A549 (cell line): ENCODE measurements at regions not wholly inside any gene's neighbourhood (a gene's known extent, or its start where the extent isn't known, plus 50 kb on each side); places are given as distances from the start of the nearest gene placed in this dataset.

Experiments used
- ATAC-seq, 2 experiments: fragments of 200-7000 bp in 1 of 2; fragments of >200 bp in 1 of 2; cut with Nextera tagmentation in 1 of 2; cut with Tn5 transposase in 1 of 2; 3 replicates each; pipeline versions ENCODE4 v1.8.0 to v1.9.1; 2018 to 2020; ENCODE audit warnings: mild to moderate bottlenecking in 1 of 2, moderate library complexity in 1 of 2
- CTCF ChIA-PET: fragments of 300-600 bp; sonication (Branson Sonifier 250); formaldehyde crosslinking; extraction: SDS; loops from one replicate; lab custom pipeline; 2021; ENCODE audit warnings: antibody characterized with exemption, inconsistent platforms; lab: Yijun Ruan, JAX
- POLR2A ChIA-PET: fragments of 350-600 bp; formaldehyde crosslinking; extraction: SDS; loops from one replicate; lab custom pipeline; 2021; ENCODE audit warnings: antibody characterized with exemption, inconsistent platforms; lab: Yijun Ruan, JAX
- DNase-seq, 2 experiments: peaks; one replicate each; pipeline versions ENCODE4 v3.0.0 to v3.0.0-alpha.2; 2011 to 2016; ENCODE audit warnings: low read depth in 1 of 2, low spot score in 1 of 2
- FAIRE-seq: peaks from 2 replicates; lab custom pipeline; 2011; peaks lifted over from hg19 to GRCh38; lab: Jason Lieb, UNC
- H3K27ac ChIP-seq, 2 experiments: fragments of >200 bp; sonication (Bioruptor Twin); formaldehyde crosslinking; 3 replicates each; pipeline ENCODE4 v1.5.1; 2016 to 2017
- H3K4me1 ChIP-seq: fragments of >200 bp; sonication (Bioruptor Twin); formaldehyde crosslinking; 3 replicates; pipeline ENCODE4 v1.6.1; 2016
- H3K4me2 ChIP-seq: fragments of >200 bp; sonication (Bioruptor Twin); formaldehyde crosslinking; 3 replicates; pipeline ENCODE4 v1.6.1; 2016
- H3K4me3 ChIP-seq: fragments of >200 bp; sonication (Bioruptor Twin); formaldehyde crosslinking; 3 replicates; pipeline ENCODE4 v1.5.1; 2016
- H3K9me3 ChIP-seq: fragments of >200 bp; sonication (Bioruptor Twin); formaldehyde crosslinking; 3 replicates; pipeline ENCODE4 v1.6.1; 2016
- CEBPB ChIP-seq, 2 experiments: fragments of >200 bp in 1 of 2; sonication (Bioruptor Twin) in 1 of 2; formaldehyde crosslinking in 1 of 2; IDR thresholded peaks; 2 replicates each; pipeline ENCODE4 v1.6.1; 2012 to 2016
- CHD4 ChIP-seq: fragments of 200-600 bp; sonication (generic); IDR thresholded peaks from 2 replicates; pipeline ENCODE4 v1.6.1; 2016; ENCODE audit warnings: antibody characterized with exemption, mild to moderate bottlenecking, borderline replicate concordance
- CTCF ChIP-seq: fragments of >200 bp; sonication (Bioruptor Twin); formaldehyde crosslinking; IDR thresholded peaks from 3 replicates; pipeline ENCODE4 v1.5.1; 2016
- E2F6 ChIP-seq: IDR thresholded peaks from 2 replicates; pipeline ENCODE4 v1.6.1; 2012; ENCODE audit warnings: low read depth, borderline replicate concordance
- EHMT2 ChIP-seq: fragments of 200-600 bp; sonication (generic); IDR thresholded peaks from 2 replicates; pipeline ENCODE4 v1.6.1; 2016; ENCODE audit warnings: antibody characterized with exemption, low read depth, mild to moderate bottlenecking, moderate library complexity
- FOSB ChIP-seq: fragments of 250-450 bp; sonication (Bioruptor Pico); IDR thresholded peaks from 2 replicates; pipeline ENCODE4 v1.5.0; 2020; ENCODE audit warnings: mild to moderate bottlenecking, moderate library complexity
- FOSL2 ChIP-seq, 2 experiments: fragments of 450-650 bp in 1 of 2; fragments of >200 bp in 1 of 2; sonication (Bioruptor Twin) in 1 of 2; formaldehyde crosslinking; IDR thresholded peaks; 2 replicates each; pipeline versions ENCODE4 v1.5.0 to v1.6.1; 2016 to 2020; ENCODE audit warnings: mild to moderate bottlenecking in 1 of 2, moderate library complexity in 1 of 2
- HDAC2 ChIP-seq: fragments of 200-600 bp; sonication (generic); IDR thresholded peaks from 2 replicates; pipeline ENCODE4 v1.6.1; 2016
- HMGXB4 ChIP-seq: fragments of 250-450 bp; sonication (Bioruptor Pico); IDR thresholded peaks from 2 replicates; pipeline ENCODE4 v1.5.0; 2021; ENCODE audit warnings: mild to moderate bottlenecking, moderate library complexity, borderline replicate concordance
- HOXB5 ChIP-seq: fragments of 250-450 bp; sonication (Bioruptor Pico); IDR thresholded peaks from 2 replicates; pipeline ENCODE4 v1.5.0; 2020; ENCODE audit warnings: mild to moderate bottlenecking, moderate library complexity
- KDM1A ChIP-seq: fragments of 200-600 bp; sonication (generic); IDR thresholded peaks from 2 replicates; pipeline ENCODE4 v1.6.1; 2016; ENCODE audit warnings: low read depth, mild to moderate bottlenecking
- KDM5A ChIP-seq: fragments of 200-600 bp; sonication (generic); IDR thresholded peaks from 2 replicates; pipeline ENCODE4 v1.6.1; 2016; ENCODE audit warnings: antibody characterized with exemption, mild to moderate bottlenecking
- MAX ChIP-seq: IDR thresholded peaks from 2 replicates; pipeline ENCODE4 v1.6.1; 2012
- NFE2L2 ChIP-seq: fragments of 150-350 bp; conservative IDR thresholded peaks from 2 replicates; pipeline ENCODE4 v1.6.1; 2014; ENCODE audit warnings: low read length
- NPAS2 ChIP-seq: fragments of 250-450 bp; sonication (Bioruptor Pico); IDR thresholded peaks from 2 replicates; pipeline ENCODE4 v1.8.0; 2022; ENCODE audit warnings: mild to moderate bottlenecking, moderate library complexity, borderline replicate concordance
- NR3C1 ChIP-seq: fragments of >200 bp; sonication (Bioruptor Twin); formaldehyde crosslinking; IDR thresholded peaks from 3 replicates; pipeline ENCODE4 v1.6.1; 2017
- PHF8 ChIP-seq: fragments of 200-600 bp; sonication (generic); IDR thresholded peaks from 2 replicates; pipeline ENCODE4 v1.6.1; 2016; ENCODE audit warnings: low read depth, mild to moderate bottlenecking, antibody characterized with exemption, moderate library complexity, borderline replicate concordance
- POLR2A ChIP-seq: IDR thresholded peaks from 2 replicates; pipeline ENCODE4 v1.6.1; 2012; ENCODE audit warnings: mild to moderate bottlenecking, low read length
- POLR2AphosphoS2 ChIP-seq: conservative IDR thresholded peaks from 2 replicates; pipeline ENCODE4 v1.6.1; 2012; ENCODE audit warnings: low read length, improper control_type of control experiment, inconsistent platforms
- RAD21 ChIP-seq, 2 experiments: fragments of >200 bp in 1 of 2; sonication (Bioruptor Twin) in 1 of 2; formaldehyde crosslinking in 1 of 2; IDR thresholded peaks in 1 of 2; conservative IDR thresholded peaks in 1 of 2; 2 replicates in 1 of 2; 3 replicates in 1 of 2; pipeline ENCODE4 v1.6.1; 2012 to 2018; ENCODE audit warnings: inconsistent platforms in 1 of 2
- RCOR1 ChIP-seq: fragments of 150-350 bp; IDR thresholded peaks from 2 replicates; pipeline ENCODE4 v1.6.1; 2014; ENCODE audit warnings: antibody characterized with exemption, low read length, low read depth
- SMC3 ChIP-seq: fragments of >200 bp; sonication (Bioruptor Twin); formaldehyde crosslinking; IDR thresholded peaks from 3 replicates; pipeline ENCODE4 v1.6.1; 2018; ENCODE audit warnings: inconsistent platforms
- SREBF2 ChIP-seq: fragments of 450-650 bp; IDR thresholded peaks from 2 replicates; pipeline ENCODE4 v1.6.1; 2014; ENCODE audit warnings: mild to moderate bottlenecking, moderate library complexity
- ZFP36 ChIP-seq: fragments of 450-650 bp; IDR thresholded peaks from 2 replicates; pipeline ENCODE4 v1.6.1; 2014; ENCODE audit warnings: borderline replicate concordance; ENCODE audit not compliant: partially characterized antibody
- ZNF302 ChIP-seq: fragments of 250-450 bp; sonication (Bioruptor Pico); IDR thresholded peaks from 2 replicates; pipeline ENCODE4 v1.9.0; 2021; ENCODE audit warnings: inconsistent platforms, mild to moderate bottlenecking, moderate library complexity
- WGBS: methylation state at CpG from one replicate; pipeline ENCODE4 v1.1.6; 2017; ENCODE audit errors: missing lambda C conversion rate; 5-methylcytosine and 5-hydroxymethylcytosine counted together

- no peaks in the 10 kb centered on the region for H3K9me3 ChIP-seq
- H3K27ac ChIP-seq = peak overlapping the region in 1 of 2 experiments; percentile 43; a peak in 3 of 6 replicates
- 0 out of 3 replicates have a peak, but pooled peaks cover 4% of the 10 kb centered on the region for H3K4me1 ChIP-seq
- DNase-seq (peak in 1 of 2 experiments; percentile 81), FAIRE-seq (no peak), ATAC-seq (peak; percentile 70 to 92)
- TF ChIP-seq CEBPB (IDR thresholded peaks at IDR 0.05) (peak; percentile 49 to 83; a peak in 2 of 4 replicates), HMGXB4 (CRISPR knock-in tag) (no peak), RAD21 (conservative IDR thresholded peaks at IDR 0.05 in 1 of 2, IDR thresholded peaks at IDR 0.05 in 1 of 2) (peak; percentile 85 to 89), SMC3 (peak; percentile 77), POLR2AphosphoS2 (no peak), CHD4 (no peak), CTCF (peak; percentile 64)
- H3K4me2 ChIP-seq = no peak overlapping the region
- CTCF ChIA-PET = interaction anchor here (0.7 to 3.1 kb wide), 10 partner anchors 9 to 1806 kb away, joined by 3 to 20 read pairs (median 3); no protein-coding TSS in a partner anchor
- WGBS = 56% methylated on average over 6 of the region's 6 CpGs
- no peak overlapping the region for H3K4me3 ChIP-seq
- POLR2A ChIA-PET = no interaction called here
Measured at GRCh38 chr3:109532257-109533216, 195.2 kb upstream of the DPPA4 start.

- ChIA-PET POLR2A (no interaction called here), CTCF (no interaction called here)
- ATAC-seq (no peak), DNase-seq (no peak), FAIRE-seq (no peak)
- Histone ChIP-seq H3K9me3 (no peaks in the 10 kb centered on the region), H3K4me3 (no peak overlapping the region), H3K4me1 (no peaks in the 10 kb centered on the region), H3K4me2 (no peak overlapping the region), H3K27ac (no peak overlapping the region)
- TF ChIP-seq FOSB (CRISPR knock-in tag) = no peak
- TF ChIP-seq HOXB5 (CRISPR knock-in tag) = no peak
- 66% methylated on average over 10 of the region's 10 CpGs for WGBS
Measured at GRCh38 chr3:109545746-109546145, 208.4 kb upstream of the DPPA4 start.

GRCh38 chr3:109548192-109548938 lies 211.0 kb upstream of the DPPA4 start:
- DNase-seq (no peak), ATAC-seq (no peak), FAIRE-seq (no peak)
- 3% methylated on average over 1 of the region's 1 CpG for WGBS
- no peak overlapping the region for H3K4me2 ChIP-seq
- no peaks in the 10 kb centered on the region for H3K4me1 ChIP-seq
- no peak overlapping the region for H3K4me3 ChIP-seq
- ChIA-PET CTCF (no interaction called here), POLR2A (no interaction called here)
- TF ChIP-seq NPAS2 (no peak), MAX (no peak), KDM5A (no peak), ZNF302 (no peak), NR3C1 (no peak), PHF8 (no peak), FOSL2 (IDR thresholded peaks at IDR 0.05) (no peak), FOSL2 (CRISPR knock-in tag; IDR thresholded peaks at IDR 0.05) (no peak), EHMT2 (no peak), E2F6 (no peak), HDAC2 (no peak), POLR2AphosphoS2 (no peak), RCOR1 (no peak), SREBF2 (no peak), POLR2A (no peak), KDM1A (no peak), NFE2L2 (no peak), ZFP36 (no peak)
- H3K9me3 ChIP-seq = no peaks in the 10 kb centered on the region
- H3K27ac ChIP-seq = no peak overlapping the region
